Muscle of leg (tissue), 3 donors: ENCODE measurements at regions not wholly inside any gene's neighbourhood (a gene's known extent, or its start where the extent isn't known, plus 50 kb on each side); places are given as distances from the start of the nearest gene placed in this dataset.

ENCODE experiments used
- DNase-seq: peaks from one replicate; pipeline ENCODE4 v3.0.0; 2013
- H3K27ac ChIP-seq: one replicate; pipeline ENCODE4 v1.5.1; 2013; ENCODE audit warnings: mild to moderate bottlenecking, low read length, control low read depth
- H3K27me3 ChIP-seq: one replicate; pipeline ENCODE4 v1.6.1; 2013; ENCODE audit warnings: low read length; ENCODE audit not compliant: control insufficient read depth, insufficient read depth
- H3K36me3 ChIP-seq: one replicate; pipeline ENCODE4 v1.6.1; 2013; ENCODE audit warnings: low read length; ENCODE audit not compliant: control insufficient read depth, insufficient read depth
- H3K4me1 ChIP-seq: one replicate; pipeline ENCODE4 v1.6.1; 2013; ENCODE audit warnings: low read length; ENCODE audit not compliant: control insufficient read depth, insufficient read depth
- H3K4me3 ChIP-seq: one replicate; pipeline ENCODE4 v1.5.1; 2013; ENCODE audit warnings: low read length, control low read depth
- H3K9me3 ChIP-seq: replicated peaks from 2 replicates; pipeline ENCODE4 v1.6.1; 2013; ENCODE audit warnings: low read depth, low read length; ENCODE audit not compliant: control insufficient read depth
- WGBS: methylation state at CpG from one replicate; pipeline ENCODE4 v1.1.5; 2013; ENCODE audit warnings: missing lambda C conversion rate; ENCODE audit not compliant: insufficient coverage; 5-methylcytosine and 5-hydroxymethylcytosine counted together

DNA sequence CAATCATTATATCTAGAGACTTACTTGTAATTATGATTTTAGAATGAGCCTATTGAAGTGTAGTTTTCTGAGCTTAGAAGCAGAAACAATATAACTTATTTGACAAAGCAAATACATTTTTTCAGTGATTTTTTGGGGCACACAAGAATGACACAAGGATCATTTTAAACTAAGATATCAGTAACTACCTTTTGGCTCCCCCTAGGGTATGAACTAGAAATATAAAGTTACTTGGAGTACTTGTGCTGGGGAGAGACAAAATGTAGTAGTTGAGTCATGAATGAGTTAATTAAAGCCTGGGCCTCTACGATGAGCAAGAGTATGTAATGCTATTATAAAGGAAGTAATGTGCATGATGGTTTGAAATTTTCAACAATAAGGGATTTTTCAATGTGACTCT is 1244.1 kb upstream of the ACO1 start:
- H3K36me3 ChIP-seq = no peaks in the 10 kb centered on the region
- no peak overlapping the region for H3K27ac ChIP-seq
- H3K9me3 ChIP-seq = no peaks in the 10 kb centered on the region
- no peaks in the 10 kb centered on the region for H3K27me3 ChIP-seq
- no peak overlapping the region for H3K4me3 ChIP-seq
- DNase-seq = no peak
- H3K4me1 ChIP-seq = no peaks in the 10 kb centered on the region
- no CpG with 5 or more reads among the region's 1 CpG for WGBS

DNA sequence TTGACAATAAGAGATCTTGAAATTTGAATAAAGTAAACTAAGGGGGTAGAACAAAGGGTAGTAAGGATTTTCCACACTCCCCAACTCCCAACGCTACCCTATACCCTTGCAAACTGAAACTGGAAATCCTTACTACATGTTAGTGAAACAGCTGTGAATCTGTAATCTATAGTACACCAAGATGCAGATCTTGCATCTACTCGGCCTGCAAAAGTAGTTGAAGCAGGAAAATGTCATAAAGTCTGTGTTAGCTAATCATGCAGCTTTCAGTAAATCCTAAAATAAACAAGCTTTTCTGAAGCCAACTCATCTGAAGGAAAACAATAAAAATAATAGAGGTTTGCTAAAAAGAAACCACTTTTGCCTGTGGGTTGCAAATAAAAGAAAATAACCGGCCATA is 1242.0 kb upstream of the ACO1 start:
- Histone ChIP-seq H3K4me1 (no peaks in the 10 kb centered on the region), H3K9me3 (no peaks in the 10 kb centered on the region), H3K4me3 (no peak overlapping the region), H3K27ac (no peak overlapping the region), H3K27me3 (no peaks in the 10 kb centered on the region), H3K36me3 (no peaks in the 10 kb centered on the region)
- WGBS = no CpG with 5 or more reads among the region's 3 CpGs
- DNase-seq = no peak

GRCh38 chr9:31144614-31145013 is 1239.8 kb upstream of the ACO1 start:
- H3K27me3 ChIP-seq = no peaks in the 10 kb centered on the region
- no peak overlapping the region for H3K27ac ChIP-seq
- H3K4me3 ChIP-seq = no peak overlapping the region
- no peaks in the 10 kb centered on the region for H3K36me3 ChIP-seq
- no peaks in the 10 kb centered on the region for H3K4me1 ChIP-seq
- no CpG with 5 or more reads among the region's 3 CpGs for WGBS
- DNase-seq = no peak
- no peaks in the 10 kb centered on the region for H3K9me3 ChIP-seq

GRCh38 chr9:31146485-31147166 is 1237.8 kb upstream of the ACO1 start:
- Histone ChIP-seq H3K27ac (no peak overlapping the region), H3K9me3 (no peaks in the 10 kb centered on the region), H3K4me3 (no peak overlapping the region), H3K27me3 (no peaks in the 10 kb centered on the region), H3K36me3 (no peaks in the 10 kb centered on the region), H3K4me1 (no peaks in the 10 kb centered on the region)
- no CpG with 5 or more reads among the region's 3 CpGs for WGBS
- DNase-seq = no peak

DNA sequence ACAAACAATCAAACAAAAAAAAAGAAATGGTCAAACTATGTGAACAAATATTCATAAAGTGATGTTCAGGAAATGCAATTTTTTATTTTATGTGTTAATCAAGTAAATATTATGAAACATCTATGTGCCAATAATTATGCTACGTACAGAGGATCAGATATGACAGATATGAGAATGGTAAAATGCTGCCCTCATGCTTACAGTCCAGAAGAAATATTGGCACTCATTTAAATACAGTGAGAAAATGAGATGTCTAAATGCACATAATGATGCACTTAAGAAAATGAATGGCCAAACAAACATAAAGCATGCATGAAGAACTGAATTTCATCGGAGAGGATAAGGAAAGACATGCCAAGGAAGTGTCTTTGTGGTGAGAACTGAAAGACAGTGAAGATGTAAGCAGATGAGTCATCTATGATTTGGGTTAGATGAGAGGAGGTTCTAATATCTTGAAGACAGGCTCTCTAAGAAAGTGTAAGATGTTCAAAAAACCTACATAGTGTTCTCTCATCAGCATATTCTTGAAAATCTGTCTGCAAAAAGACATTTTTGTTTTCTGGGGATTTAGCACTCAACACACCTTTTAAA is 1231.1 kb upstream of the ACO1 start:
- no peaks in the 10 kb centered on the region for H3K9me3 ChIP-seq
- no peaks in the 10 kb centered on the region for H3K4me1 ChIP-seq
- H3K27ac ChIP-seq = no peak overlapping the region
- H3K27me3 ChIP-seq = no peaks in the 10 kb centered on the region
- H3K4me3 ChIP-seq = no peak overlapping the region
- 43% methylated on average over 1 of the region's 2 CpGs for WGBS
- H3K36me3 ChIP-seq = no peaks in the 10 kb centered on the region
- DNase-seq = no peak

DNA sequence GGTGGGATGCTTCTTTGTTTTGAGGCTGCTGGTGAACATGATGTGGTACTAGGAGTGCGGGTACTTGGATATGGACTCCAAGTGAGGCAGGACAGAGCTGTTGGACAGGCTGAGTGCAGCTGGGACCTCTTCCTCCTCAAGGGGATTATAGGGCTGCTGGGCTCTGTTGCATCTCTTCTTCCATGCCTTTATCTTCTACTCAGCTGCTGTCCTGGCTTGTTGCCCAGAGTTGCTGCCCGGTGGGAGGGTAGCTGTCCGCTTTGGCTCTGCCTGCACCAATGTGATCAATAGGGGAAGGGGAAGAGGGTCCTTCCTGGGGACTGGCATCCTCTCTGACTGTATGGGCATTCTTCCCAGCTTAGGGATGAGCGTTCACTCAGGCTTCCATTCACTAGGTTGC is 1217.9 kb upstream of the ACO1 start:
- peak; percentile 10 for DNase-seq
- Histone ChIP-seq H3K4me3 (no peak overlapping the region), H3K27ac (no peak overlapping the region), H3K27me3 (no peaks in the 10 kb centered on the region), H3K9me3 (no peaks in the 10 kb centered on the region), H3K36me3 (no peaks in the 10 kb centered on the region), H3K4me1 (no peaks in the 10 kb centered on the region)
- WGBS = 67% methylated on average over 2 of the region's 4 CpGs

DNA sequence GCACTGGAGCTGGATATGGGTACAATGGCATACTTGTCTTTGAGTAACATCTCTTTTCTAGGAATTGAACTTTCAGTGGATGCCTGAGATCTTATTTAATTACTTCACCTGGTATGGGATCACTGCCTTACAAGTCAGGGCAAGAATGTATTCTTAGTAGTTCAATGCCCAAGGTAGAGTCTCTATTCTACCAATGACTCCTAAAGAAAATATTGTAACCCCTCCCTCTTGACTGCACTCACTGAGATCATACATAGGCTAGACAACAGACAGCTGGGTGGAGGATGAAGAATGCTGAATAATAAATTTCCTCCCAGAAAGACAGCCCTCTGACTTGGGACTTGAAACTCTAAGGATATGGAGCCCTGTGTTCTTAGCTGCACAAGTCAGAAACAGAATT is 1216.3 kb upstream of the ACO1 start:
- Histone ChIP-seq H3K36me3 (no peaks in the 10 kb centered on the region), H3K9me3 (no peaks in the 10 kb centered on the region), H3K4me1 (no peaks in the 10 kb centered on the region), H3K27ac (no peak overlapping the region), H3K27me3 (no peaks in the 10 kb centered on the region), H3K4me3 (no peak overlapping the region)
- DNase-seq = no peak

- H3K27me3 ChIP-seq = no peaks in the 10 kb centered on the region
- no peaks in the 10 kb centered on the region for H3K36me3 ChIP-seq
- no peaks in the 10 kb centered on the region for H3K9me3 ChIP-seq
- no peak for DNase-seq
- no peaks in the 10 kb centered on the region for H3K4me1 ChIP-seq
- WGBS = no CpG with 5 or more reads among the region's 2 CpGs
- no peak overlapping the region for H3K4me3 ChIP-seq
- H3K27ac ChIP-seq = no peak overlapping the region
Measured at GRCh38 chr9:31174681-31175080, 1209.8 kb upstream of the ACO1 start.

GRCh38 chr9:31183866-31184265 is 1200.6 kb upstream of the ACO1 start:
- H3K4me3 ChIP-seq = no peak overlapping the region
- 78% methylated on average over 2 of the region's 2 CpGs for WGBS
- H3K4me1 ChIP-seq = no peaks in the 10 kb centered on the region
- no peaks in the 10 kb centered on the region for H3K36me3 ChIP-seq
- H3K27ac ChIP-seq = no peak overlapping the region
- no peak for DNase-seq
- no peaks in the 10 kb centered on the region for H3K27me3 ChIP-seq
- H3K9me3 ChIP-seq = no peaks in the 10 kb centered on the region

- no peaks in the 10 kb centered on the region for H3K27me3 ChIP-seq
- H3K4me1 ChIP-seq = no peaks in the 10 kb centered on the region
- no peaks in the 10 kb centered on the region for H3K9me3 ChIP-seq
- no peak overlapping the region for H3K4me3 ChIP-seq
- H3K27ac ChIP-seq = no peak overlapping the region
- no peaks in the 10 kb centered on the region for H3K36me3 ChIP-seq
- no peak for DNase-seq
Measured at GRCh38 chr9:31185831-31186230, 1198.6 kb upstream of the ACO1 start.

DNA sequence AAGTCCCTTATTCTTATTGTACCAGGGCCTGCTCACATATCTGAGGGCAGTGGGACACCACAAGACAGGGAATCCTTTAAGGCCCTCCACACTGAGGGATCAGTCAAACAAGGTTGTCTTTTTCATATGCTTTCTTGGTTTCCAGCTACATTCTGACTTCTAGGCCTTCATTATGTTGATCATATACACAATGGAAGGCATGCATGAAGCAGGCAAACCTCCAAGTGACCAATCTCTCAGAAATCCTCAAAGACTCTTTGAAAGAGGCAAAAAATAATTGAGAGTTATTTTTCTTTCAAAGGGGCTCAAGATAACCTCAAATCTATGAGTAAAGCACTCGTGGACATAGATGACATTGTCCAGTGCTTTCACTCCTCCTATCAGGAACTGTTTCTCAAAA is 1195.9 kb upstream of the ACO1 start:
- WGBS = no CpG with 5 or more reads among the region's 1 CpG
- Histone ChIP-seq H3K27me3 (no peaks in the 10 kb centered on the region), H3K4me1 (no peaks in the 10 kb centered on the region), H3K9me3 (no peaks in the 10 kb centered on the region), H3K4me3 (no peak overlapping the region), H3K36me3 (no peaks in the 10 kb centered on the region), H3K27ac (no peak overlapping the region)
- DNase-seq = no peak
